ENCODE measurements at regions not wholly inside any gene's neighbourhood (a gene's known extent, or its start where the extent isn't known, plus 50 kb on each side); places are given as distances from the start of the nearest gene placed in this dataset.
"Not testable (repeated sequence)": the region's sequence is repeated elsewhere in the genome, so short reads cannot be mapped to it uniquely, and the experiment has no call there.

DNA sequence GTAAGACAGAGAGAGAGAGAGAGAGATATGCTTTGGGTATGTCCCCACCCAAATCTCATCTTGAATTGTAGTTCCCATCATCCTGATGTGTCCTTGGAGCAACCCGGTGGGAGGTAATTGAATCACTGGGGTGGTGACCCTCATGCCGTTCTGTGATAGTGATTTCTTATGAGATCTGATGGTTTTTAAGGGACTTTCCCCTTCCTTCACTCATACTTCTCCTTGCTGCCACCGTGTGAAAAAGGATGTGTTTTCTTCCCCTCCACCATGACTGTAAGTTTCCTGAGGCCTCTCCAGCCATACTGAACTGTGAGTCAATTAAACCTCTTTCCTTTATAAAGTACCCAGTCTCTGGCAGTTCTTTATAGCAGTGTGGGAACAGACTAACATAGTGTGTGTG, 60.3 kb downstream of the EOMES start:
- no peak for DNase-seq (ENCODE audit: low read depth)

GRCh38 chr3:27659279-27660021, 62.7 kb downstream of the EOMES start:
- DNase-seq (ENCODE audit: low read depth) = peak; percentile 16

DNA sequence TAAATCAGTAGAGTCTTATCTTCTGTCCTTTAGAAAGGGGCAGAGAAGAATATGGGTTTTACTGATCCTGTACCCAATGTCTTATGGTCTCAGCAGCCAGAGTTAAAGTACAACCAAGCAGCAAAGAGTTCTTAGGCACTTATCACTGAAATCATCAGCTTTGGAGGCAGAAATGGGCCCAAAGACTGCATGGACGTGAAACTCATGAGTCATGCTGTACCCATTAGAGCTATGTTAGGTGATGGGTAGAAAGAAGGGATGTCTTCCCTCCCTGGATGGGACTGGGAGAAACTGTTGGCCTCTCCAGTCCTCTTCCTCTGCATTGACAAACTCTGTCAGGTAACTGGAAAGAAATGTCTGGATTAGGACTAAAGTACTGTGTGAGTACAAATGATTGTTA, 63.4 kb downstream of the EOMES start:
- DNase-seq (ENCODE audit: low read depth) = no peak

DNA sequence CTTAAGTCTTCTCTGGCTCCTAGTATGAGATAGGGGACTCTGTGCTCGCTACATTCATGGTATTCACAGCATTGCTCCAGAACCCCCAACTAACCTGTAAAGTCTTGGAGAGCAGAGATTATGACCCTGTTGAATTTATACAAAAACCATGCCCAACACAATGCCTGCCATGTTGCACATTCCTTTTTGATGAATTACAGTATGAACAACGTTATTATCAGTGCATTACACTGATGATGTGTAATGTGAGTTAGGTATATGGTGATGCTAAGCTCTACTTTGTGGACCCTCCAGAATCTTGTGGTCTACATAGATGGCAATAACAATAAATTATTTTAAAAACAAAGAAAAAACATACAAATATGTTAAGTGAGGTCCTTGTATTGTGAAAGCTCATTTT, 64.3 kb downstream of the EOMES start:
- no peak for DNase-seq (ENCODE audit: low read depth)

GRCh38 chr3:27657404-27657803, 64.7 kb downstream of the EOMES start:
- no peak for DNase-seq (ENCODE audit: low read depth)

DNA sequence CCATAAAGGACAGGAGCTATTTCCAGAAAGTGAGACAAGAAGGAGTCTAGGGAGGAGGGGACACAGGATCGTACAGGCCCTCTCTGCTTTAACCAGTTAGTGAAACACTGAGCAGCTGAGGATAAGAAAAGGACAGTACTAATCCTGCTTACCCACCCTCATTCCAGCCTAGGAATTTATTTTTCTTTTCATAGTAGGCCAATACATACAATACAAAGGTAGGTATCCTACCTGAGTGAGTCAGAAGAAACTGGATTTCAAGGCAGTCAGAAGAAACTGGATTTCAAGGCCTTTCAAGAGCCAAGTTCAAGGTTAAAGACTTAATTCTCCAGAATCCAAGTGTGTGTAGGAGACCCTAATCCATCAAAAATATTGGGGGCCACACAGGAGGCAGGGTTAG, 65.3 kb downstream of the EOMES start:
- no peak for DNase-seq (ENCODE audit: low read depth)

GRCh38 chr3:27655547-27655946, 66.6 kb downstream of the EOMES start:
- no peak for DNase-seq (ENCODE audit: low read depth)

DNA sequence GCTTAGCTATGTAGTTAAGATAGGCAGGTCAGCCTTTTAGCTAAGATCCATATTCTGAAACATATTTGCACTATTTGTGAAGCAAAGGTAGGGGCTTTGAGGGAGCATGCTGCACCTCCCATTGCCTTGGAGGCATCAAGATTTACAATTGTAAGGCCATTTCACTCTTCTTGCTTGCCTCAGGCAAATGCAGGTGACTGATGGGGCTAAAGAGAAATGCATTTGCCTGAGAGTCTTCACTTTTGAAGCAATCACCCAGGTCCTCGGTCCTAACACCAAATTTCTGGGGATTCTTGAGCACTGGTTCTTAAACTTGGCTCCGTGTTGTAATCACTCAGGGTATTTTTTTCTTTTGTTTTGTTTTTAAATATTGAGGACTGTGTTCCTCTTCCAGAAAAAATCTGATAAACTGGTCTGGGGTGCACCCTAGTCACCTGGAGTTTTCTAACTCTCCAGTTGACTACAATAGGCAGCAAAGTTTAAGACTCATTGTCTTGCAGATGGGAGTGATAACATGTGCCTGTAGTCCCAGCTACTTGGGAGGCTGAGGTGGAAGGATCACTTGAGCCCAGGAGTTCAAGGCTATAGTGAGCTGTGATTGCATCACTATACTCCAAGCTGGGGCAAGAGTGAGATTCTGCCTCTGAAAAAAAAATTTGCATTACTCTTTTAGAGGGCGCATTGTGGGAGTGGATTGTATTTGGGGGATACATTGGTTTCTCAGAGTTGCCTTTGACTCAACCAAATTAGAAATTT, 68.1 kb downstream of the EOMES start:
- DNase-seq (ENCODE audit: low read depth) = no peak

GRCh38 chr3:27649277-27649676, 72.8 kb downstream of the EOMES start:
- no peak for DNase-seq (ENCODE audit: low read depth)

DNA sequence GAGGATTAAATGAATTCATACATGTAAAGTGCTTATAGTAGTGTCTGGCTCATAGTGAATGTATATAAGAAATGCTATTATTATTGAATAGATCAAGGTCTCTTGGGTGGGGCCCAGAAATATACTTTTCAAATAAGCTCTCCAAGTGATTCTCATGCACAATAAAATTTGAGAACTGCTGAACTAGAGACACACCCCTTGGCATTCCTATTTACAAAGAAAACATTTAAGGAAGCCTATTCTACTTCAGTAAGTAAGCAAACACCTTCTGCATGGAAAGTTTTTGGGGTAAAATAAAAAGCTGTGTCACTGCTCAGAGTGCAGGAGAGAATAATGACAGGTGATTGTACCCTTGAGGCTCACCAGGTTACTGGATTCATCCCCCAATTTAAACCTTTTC, 75.2 kb downstream of the EOMES start:
- DNase-seq (ENCODE audit: low read depth) = no peak

DNA sequence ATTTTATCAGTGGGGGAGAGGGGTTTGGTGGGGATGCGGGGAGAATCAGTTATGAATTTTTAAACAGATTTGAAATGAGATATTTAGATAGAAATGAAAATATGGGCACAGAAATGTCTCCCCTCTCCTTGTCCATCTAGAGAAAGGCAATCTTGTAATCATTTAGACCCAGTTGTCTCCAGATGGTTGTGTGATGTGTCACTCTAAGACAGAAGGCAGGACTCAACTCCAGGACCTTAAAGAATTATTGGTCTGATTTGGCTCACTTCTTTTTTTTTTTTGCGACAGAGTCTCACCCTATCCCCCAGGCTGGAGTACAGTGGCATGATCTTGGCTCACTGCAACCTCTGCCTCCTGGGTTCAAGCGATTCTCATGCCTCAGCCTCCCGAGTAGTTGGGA, 77.2 kb downstream of the EOMES start:
- no peak for DNase-seq (ENCODE audit: low read depth)

DNA sequence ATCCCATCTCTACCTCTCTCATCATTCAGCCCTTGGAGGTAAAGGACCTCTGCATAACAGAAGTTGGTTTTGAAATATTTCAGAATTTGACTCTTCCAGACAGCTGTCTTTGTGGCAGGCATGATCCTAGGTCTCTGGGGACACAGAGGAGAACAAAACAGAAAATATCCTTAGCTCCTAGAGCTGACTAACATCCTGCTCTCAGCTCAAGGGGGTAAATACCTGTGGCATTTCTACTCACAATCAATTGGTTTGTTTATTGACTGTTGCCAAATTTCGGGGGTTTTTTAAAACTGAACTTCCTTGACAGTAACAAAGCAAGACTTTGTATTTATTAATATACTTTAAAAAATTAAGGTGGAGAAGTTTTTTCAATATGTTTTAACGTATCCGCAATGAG, 78.8 kb downstream of the EOMES start:
- no peak for DNase-seq (ENCODE audit: low read depth)

GRCh38 chr3:27642796-27643195, 79.3 kb downstream of the EOMES start:
- DNase-seq (ENCODE audit: low read depth) = no peak

DNA sequence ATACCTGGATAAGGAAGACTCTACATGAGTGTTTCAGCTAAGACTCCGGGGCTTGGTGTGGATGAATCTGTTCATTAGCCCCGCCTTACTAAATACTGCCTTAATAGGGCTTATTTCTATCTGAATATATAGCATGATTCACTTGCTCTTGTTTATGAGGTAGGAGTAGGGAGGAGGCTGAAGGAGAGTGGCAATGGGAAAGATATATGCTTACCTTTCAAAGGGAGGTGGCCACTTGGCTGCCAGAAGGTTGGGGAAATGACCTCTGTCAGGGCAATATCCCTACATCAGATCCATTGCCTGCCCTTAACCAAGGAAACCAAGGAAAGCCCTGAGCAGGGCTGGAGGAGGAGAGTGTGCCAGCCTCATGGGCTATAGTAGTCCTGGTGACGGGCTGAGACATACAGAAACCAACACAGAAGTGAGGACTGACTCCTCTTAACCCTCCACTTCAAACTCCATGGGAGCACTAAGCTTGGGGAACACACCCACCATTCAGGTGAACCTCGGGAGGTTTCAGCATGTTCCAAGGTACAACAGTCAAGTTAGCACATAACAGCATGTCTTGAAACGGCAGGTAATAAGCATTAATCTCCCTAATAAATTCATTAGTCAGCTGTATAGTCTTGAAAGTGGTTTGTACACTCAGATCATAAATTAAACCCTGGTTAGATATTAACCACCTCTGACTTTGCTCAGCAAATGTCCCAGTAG, 80.1 kb downstream of the EOMES start:
- DNase-seq (ENCODE audit: low read depth) = no peak

GRCh38 chr3:27641271-27641800, 80.8 kb downstream of the EOMES start:
- no peak for DNase-seq (ENCODE audit: low read depth)

DNA sequence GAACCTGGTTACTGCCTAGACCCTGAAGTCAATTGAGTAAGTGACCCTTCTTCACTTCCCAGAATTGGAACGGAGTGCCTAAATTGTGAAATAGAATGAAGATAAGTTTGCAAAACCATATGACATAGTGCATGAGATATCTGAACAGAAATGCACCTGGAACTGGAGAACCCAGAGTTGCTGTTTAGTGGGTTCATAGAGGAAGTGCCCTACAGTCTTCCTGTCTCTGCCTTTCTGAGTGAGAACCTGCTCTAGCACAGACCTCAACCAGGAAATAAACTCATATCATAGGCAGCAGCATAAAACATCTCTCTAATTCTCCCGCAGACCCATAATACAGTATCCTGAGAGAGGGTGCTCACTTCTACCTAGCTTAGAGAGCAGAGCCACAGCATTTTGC, 82.9 kb downstream of the EOMES start:
- DNase-seq (ENCODE audit: low read depth) = no peak

GRCh38 chr3:27638594-27638993, 83.5 kb downstream of the EOMES start:
- no peak for DNase-seq (ENCODE audit: low read depth)

- no peak for DNase-seq (ENCODE audit: low read depth)
Measured at GRCh38 chr3:27637346-27637995, 84.7 kb downstream of the EOMES start.

GRCh38 chr3:27635006-27635405, 87.1 kb downstream of the EOMES start:
- DNase-seq (ENCODE audit: low read depth) = not testable (repeated sequence)

GRCh38 chr3:27633224-27633545, 88.9 kb downstream of the EOMES start:
- no peak for DNase-seq (ENCODE audit: low read depth)

GRCh38 chr3:27632431-27633223, 89.5 kb downstream of the EOMES start:
- DNase-seq (ENCODE audit: low read depth) = no peak

DNA sequence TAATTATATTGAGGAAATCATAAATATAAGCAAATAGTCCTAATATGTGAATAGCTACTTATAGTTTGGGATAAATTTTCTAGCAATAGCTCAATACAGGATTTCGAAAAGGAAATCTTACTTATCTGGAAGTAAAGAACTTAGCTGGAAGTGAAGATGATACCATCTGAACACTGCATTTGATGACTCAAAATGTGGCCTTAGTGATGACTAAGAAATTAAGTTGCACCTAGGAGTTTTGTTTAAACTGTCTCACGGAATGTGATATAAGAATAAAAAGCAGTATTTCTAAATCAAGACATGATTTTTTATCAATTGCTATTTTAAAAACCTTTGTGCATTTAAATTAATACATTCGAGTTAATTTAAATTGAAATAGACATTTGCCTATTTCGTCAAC, 91.2 kb downstream of the EOMES start:
- DNase-seq (ENCODE audit: low read depth) = no peak
